CD14-positive monocyte (primary cell): ENCODE measurements at regions not wholly inside any gene's neighbourhood (a gene's known extent, or its start where the extent isn't known, plus 50 kb on each side); places are given as distances from the start of the nearest gene placed in this dataset.

Experiments
- DNase-seq, 3 donors: peaks; one replicate each; pipeline ENCODE4 v3.0.0-alpha.2; 2011 to 2022
- H2AFZ ChIP-seq: 2 replicates; pipeline ENCODE4 v1.6.0; 2012; ENCODE audit warnings: mild to moderate bottlenecking, low read depth, low read length, inconsistent platforms; ENCODE audit not compliant: insufficient read depth, poor library complexity, severe bottlenecking
- H3K27ac ChIP-seq, 2 donors: 1 replicate in 1 of 2; 2 replicates in 1 of 2; pipeline ENCODE4 v1.5.1; 2012 to 2013; ENCODE audit warnings: low read length in 2 of 2, control low read depth in 1 of 2, inconsistent platforms in 1 of 2, low read depth in 1 of 2, mild to moderate bottlenecking in 1 of 2
- H3K27me3 ChIP-seq, 2 donors: one replicate each; pipeline versions ENCODE4 v1.6.0 to v1.6.1; 2011 to 2013; ENCODE audit warnings: low read length in 2 of 2; ENCODE audit not compliant: control insufficient read depth in 2 of 2, insufficient read depth in 2 of 2
- H3K36me3 ChIP-seq, 2 donors: replicated peaks in 1 of 2; 1 replicate in 1 of 2; 2 replicates in 1 of 2; pipeline versions ENCODE4 v1.5.1 to v1.6.1; 2012 to 2013; ENCODE audit warnings: low read length in 2 of 2, control low read depth in 1 of 2, inconsistent platforms in 1 of 2, mild to moderate bottlenecking in 1 of 2; ENCODE audit not compliant: insufficient read depth in 2 of 2, control insufficient read depth in 1 of 2
- H3K4me1 ChIP-seq, 2 donors: 1 replicate in 1 of 2; 2 replicates in 1 of 2; pipeline versions ENCODE4 v1.5.1 to v1.6.1; 2012 to 2013; ENCODE audit warnings: low read length in 2 of 2, control low read depth in 1 of 2, inconsistent platforms in 1 of 2, mild to moderate bottlenecking in 1 of 2, moderate library complexity in 1 of 2; ENCODE audit not compliant: insufficient read depth in 2 of 2, control insufficient read depth in 1 of 2
- H3K4me2 ChIP-seq: replicated peaks from 2 replicates; pipeline ENCODE3; 2012; ENCODE audit warnings: low read length, moderate library complexity, mild to moderate bottlenecking; ENCODE audit not compliant: poor library complexity, severe bottlenecking; ENCODE audit errors: extremely low read depth
- H3K4me3 ChIP-seq, 3 experiments: fragments of 200-600 bp in 1 of 3; sonication (generic) in 1 of 3; replicated peaks in 1 of 3; 1 replicate in 2 of 3; 2 replicates in 1 of 3; pipeline ENCODE4 v1.5.1; 2011 to 2013; ENCODE audit warnings: low read length in 3 of 3, mild to moderate bottlenecking in 3 of 3, control low read depth in 2 of 3, low read depth in 2 of 3, inconsistent platforms in 1 of 3, moderate library complexity in 1 of 3
- H3K79me2 ChIP-seq: 2 replicates; pipeline ENCODE4 v1.6.0; 2012; ENCODE audit warnings: mild to moderate bottlenecking, control low read depth, inconsistent platforms, low read length, moderate library complexity; ENCODE audit not compliant: insufficient read depth
- H3K9ac ChIP-seq: 2 replicates; pipeline ENCODE4 v1.6.0; 2017; ENCODE audit warnings: low read length, mild to moderate bottlenecking; ENCODE audit not compliant: insufficient read depth, poor library complexity, severe bottlenecking
- H3K9me3 ChIP-seq, 2 donors: replicated peaks in 1 of 2; 1 replicate in 1 of 2; 2 replicates in 1 of 2; pipeline versions ENCODE4 v1.5.1 to v1.6.1; 2012 to 2013; ENCODE audit warnings: low read length in 2 of 2, control low read depth in 1 of 2; ENCODE audit not compliant: control insufficient read depth in 1 of 2, insufficient read depth in 1 of 2
- H4K20me1 ChIP-seq: 2 replicates; pipeline ENCODE4 v1.6.0; 2012; ENCODE audit warnings: mild to moderate bottlenecking, low read length, control low read depth, moderate library complexity; ENCODE audit not compliant: insufficient read depth
- H3K27ac Mint-ChIP-seq, 7 donors: one replicate each; pipeline ENCODE4 v1.8.0; 2020; ENCODE audit warnings: mild to moderate bottlenecking in 7 of 7, mixed read lengths in 7 of 7, moderate library complexity in 6 of 7, inconsistent platforms in 2 of 7
- H3K27me3 Mint-ChIP-seq, 3 donors: one replicate each; pipeline ENCODE4 v1.8.0; 2021 to 2022; ENCODE audit warnings: low read depth in 3 of 3, mild to moderate bottlenecking in 3 of 3, mixed read lengths in 3 of 3, moderate library complexity in 3 of 3, inconsistent platforms in 1 of 3
- H3K36me3 Mint-ChIP-seq, 2 donors: one replicate each; pipeline ENCODE4 v1.8.0; 2020; ENCODE audit warnings: mixed read lengths in 2 of 2, inconsistent platforms in 1 of 2, mild to moderate bottlenecking in 1 of 2
- H3K4me1 Mint-ChIP-seq: one replicate; pipeline ENCODE4 v1.8.0; 2020; ENCODE audit warnings: mild to moderate bottlenecking, mixed read lengths
- H3K4me3 Mint-ChIP-seq, 2 donors: one replicate each; pipeline ENCODE4 v1.8.0; 2020; ENCODE audit warnings: mild to moderate bottlenecking in 2 of 2, mixed read lengths in 2 of 2, moderate library complexity in 1 of 2
- H3K9me3 Mint-ChIP-seq, 7 donors: one replicate each; pipeline ENCODE4 v1.8.0; 2020 to 2022; ENCODE audit warnings: mixed read lengths in 7 of 7, mild to moderate bottlenecking in 6 of 7, moderate library complexity in 6 of 7, inconsistent platforms in 2 of 7
- CTCF ChIP-seq: fragments of 200-600 bp; IDR thresholded peaks from one replicate; pipeline ENCODE4 v1.8.0; 2022; ENCODE audit warnings: antibody characterized with exemption, mild to moderate bottlenecking
- WGBS: methylation state at CpG from one replicate; pipeline ENCODE4 v1.1.5; 2013; ENCODE audit warnings: missing lambda C conversion rate; ENCODE audit not compliant: insufficient coverage; 5-methylcytosine and 5-hydroxymethylcytosine counted together
- intact Hi-C, 2 donors: fragments of 100-400 bp; cut with micrococcal nuclease; formaldehyde crosslinking; loops; one replicate each; pipeline versions ENCODE4 v1.15.0 to v1.15.1; 2023

- intact Hi-C loops: no loop called here
- Histone ChIP-seq H3K79me2 (no peaks in the 10 kb centered on the region), H3K9ac (no peak overlapping the region), H3K27ac (no peak overlapping the region), H3K4me3 (no peak overlapping the region), H3K27me3 (no peaks in the 10 kb centered on the region), H3K9me3 (no peaks in the 10 kb centered on the region), H3K36me3 (no peaks in the 10 kb centered on the region), H3K4me2 (no peak overlapping the region), H3K4me1 (peaks cover 5 to 12% of the 10 kb centered on the region in 2 donors), H4K20me1 (no peaks in the 10 kb centered on the region), H2AFZ (no peak overlapping the region)
- Mint-ChIP-seq H3K27me3 (peaks cover 0 to 2% (median 1%) of the 10 kb centered on the region in 3 donors), H3K4me3 (no peak overlapping the region), H3K36me3 (no peaks in the 10 kb centered on the region), H3K27ac (peak overlapping the region in 1 of 7 donors; percentile 14), H3K9me3 (peaks cover 0 to 3% (median 0%) of the 10 kb centered on the region in 7 donors), H3K4me1 (peaks cover 16% of the 10 kb centered on the region)
- TF ChIP-seq CTCF: no peak
- no peak for DNase-seq
- WGBS: no CpG with 5 or more reads among the region's 1 CpG
Observed at GRCh38 chr14:34336501-34336900, 125.5 kb downstream of the SPTSSA start.

- no peaks in the 10 kb centered on the region for H3K27me3 ChIP-seq
- intact Hi-C loops: no loop called here
- peak overlapping the region; percentile 8 for H3K4me2 ChIP-seq
- no peak overlapping the region for H3K27ac ChIP-seq
- no CpG with 5 or more reads among the region's 1 CpG for WGBS
- no peaks in the 10 kb centered on the region for H3K79me2 ChIP-seq
- H3K4me3 ChIP-seq: no peak overlapping the region
- Mint-ChIP-seq H3K4me1 (peaks cover 16% of the 10 kb centered on the region), H3K27me3 (peaks cover 0 to 2% (median 1%) of the 10 kb centered on the region in 3 donors), H3K4me3 (no peak overlapping the region), H3K36me3 (no peaks in the 10 kb centered on the region), H3K27ac (peak overlapping the region in 2 of 7 donors; percentile 21 to 25), H3K9me3 (no peaks in the 10 kb centered on the region)
- H4K20me1 ChIP-seq: no peaks in the 10 kb centered on the region
- peaks cover 5 to 12% of the 10 kb centered on the region in 2 donors for H3K4me1 ChIP-seq
- no peak for DNase-seq
- no peak for TF ChIP-seq CTCF
- H2AFZ ChIP-seq: peak overlapping the region; percentile 21
- no peaks in the 10 kb centered on the region for H3K9me3 ChIP-seq
- no peak overlapping the region for H3K9ac ChIP-seq
- H3K36me3 ChIP-seq: no peaks in the 10 kb centered on the region
Observed at GRCh38 chr14:34335968-34336367, 126.1 kb downstream of the SPTSSA start.
